Thymus (tissue), 11 donors: ENCODE measurements at regions not wholly inside any gene's neighbourhood (a gene's known extent, or its start where the extent isn't known, plus 50 kb on each side); places are given as distances from the start of the nearest gene placed in this dataset.

Source experiments
- DNase-seq, 9 donors: peaks; one replicate each; pipeline ENCODE4 v3.0.0-alpha.2; 2013; ENCODE audit warnings: low spot score in 9 of 9, low read depth in 6 of 9, missing footprints in 1 of 9
- H3K27ac ChIP-seq, 2 donors: one replicate each; pipeline ENCODE4 v1.5.1; 2013; ENCODE audit warnings: control low read depth in 1 of 2, low read depth in 1 of 2, low read length in 1 of 2, mild to moderate bottlenecking in 1 of 2, moderate library complexity in 1 of 2
- H3K27me3 ChIP-seq, 2 donors: one replicate each; pipeline ENCODE4 v1.5.1; 2013; ENCODE audit warnings: low read length in 1 of 2; ENCODE audit not compliant: control insufficient read depth in 2 of 2, insufficient read depth in 1 of 2
- H3K36me3 ChIP-seq, 2 donors: one replicate each; pipeline ENCODE4 v1.5.1; 2013; ENCODE audit warnings: low read length in 1 of 2, mild to moderate bottlenecking in 1 of 2, moderate library complexity in 1 of 2; ENCODE audit not compliant: control insufficient read depth in 2 of 2, insufficient read depth in 2 of 2
- H3K4me1 ChIP-seq, 2 donors: one replicate each; pipeline ENCODE4 v1.5.1; 2013; ENCODE audit warnings: low read length in 2 of 2; ENCODE audit not compliant: control insufficient read depth in 2 of 2, insufficient read depth in 2 of 2
- H3K4me3 ChIP-seq, 2 donors: one replicate each; pipeline ENCODE4 v1.5.1; 2013; ENCODE audit warnings: low read length in 2 of 2, control low read depth in 1 of 2, mild to moderate bottlenecking in 1 of 2
- H3K9me3 ChIP-seq, 2 donors: one replicate each; pipeline ENCODE4 v1.5.1; 2013; ENCODE audit warnings: low read length in 1 of 2, mild to moderate bottlenecking in 1 of 2; ENCODE audit not compliant: control insufficient read depth in 2 of 2, insufficient read depth in 1 of 2
- WGBS: extraction: QIAGEN DNeasy Blood & Tissue Kit; methylation state at CpG from one replicate; pipeline ENCODE4 v1.1.7; 2013; 5-methylcytosine and 5-hydroxymethylcytosine counted together
- donor health status: healthy.

- no peak overlapping the region for H3K27ac ChIP-seq
- H3K27me3 ChIP-seq, result no peaks in the 10 kb centered on the region
- DNase-seq, result no peak
- no peaks in the 10 kb centered on the region for H3K4me1 ChIP-seq
- H3K4me3 ChIP-seq, result no peak overlapping the region
- H3K36me3 ChIP-seq, result no peaks in the 10 kb centered on the region
- H3K9me3 ChIP-seq, result peaks cover 0 to 4% of the 10 kb centered on the region in 2 donors
- 69% methylated on average over 1 of the region's 1 CpG for WGBS
These were observed 104.4 kb downstream of the PRLHR start for GRCh38 chr10:118491055-118491454.

GRCh38 chr10:118488710-118489497 is 106.5 kb downstream of the PRLHR start:
- no peaks in the 10 kb centered on the region for H3K4me1 ChIP-seq

DNA sequence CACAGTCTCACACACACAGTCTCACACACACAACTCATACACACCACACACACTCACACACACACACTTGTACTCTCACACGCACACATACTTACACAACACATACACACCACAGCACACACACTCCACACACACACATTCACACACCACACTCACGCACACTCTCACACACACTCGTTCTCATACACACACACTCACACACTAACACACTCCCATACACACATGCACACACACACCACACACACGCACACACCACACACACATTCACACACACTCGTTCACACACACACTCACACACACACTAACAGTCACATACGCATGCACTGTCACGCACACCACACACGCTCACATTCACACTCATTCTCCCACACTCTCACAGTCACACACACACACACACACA is 109.8 kb downstream of the PRLHR start:
- no peak for DNase-seq
- H3K9me3 ChIP-seq, result peaks cover 0 to 4% of the 10 kb centered on the region in 2 donors
- 97% methylated on average over 8 of the region's 8 CpGs for WGBS
- no peak overlapping the region for H3K4me3 ChIP-seq
- no peak overlapping the region for H3K27ac ChIP-seq
- no peaks in the 10 kb centered on the region for H3K27me3 ChIP-seq
- H3K36me3 ChIP-seq, result no peaks in the 10 kb centered on the region
- H3K4me1 ChIP-seq, result no peaks in the 10 kb centered on the region

More at GRCh38 chr10:118488710-118489497, 106.5 kb downstream of the PRLHR start:
- no peaks in the 10 kb centered on the region for H3K36me3 ChIP-seq
- peaks cover 0 to 4% of the 10 kb centered on the region in 2 donors for H3K9me3 ChIP-seq
- no peak for DNase-seq
- no peak overlapping the region for H3K27ac ChIP-seq
- 85% methylated on average over 7 of the region's 7 CpGs for WGBS
- no peak overlapping the region for H3K4me3 ChIP-seq
- H3K27me3 ChIP-seq, result no peaks in the 10 kb centered on the region

DNA sequence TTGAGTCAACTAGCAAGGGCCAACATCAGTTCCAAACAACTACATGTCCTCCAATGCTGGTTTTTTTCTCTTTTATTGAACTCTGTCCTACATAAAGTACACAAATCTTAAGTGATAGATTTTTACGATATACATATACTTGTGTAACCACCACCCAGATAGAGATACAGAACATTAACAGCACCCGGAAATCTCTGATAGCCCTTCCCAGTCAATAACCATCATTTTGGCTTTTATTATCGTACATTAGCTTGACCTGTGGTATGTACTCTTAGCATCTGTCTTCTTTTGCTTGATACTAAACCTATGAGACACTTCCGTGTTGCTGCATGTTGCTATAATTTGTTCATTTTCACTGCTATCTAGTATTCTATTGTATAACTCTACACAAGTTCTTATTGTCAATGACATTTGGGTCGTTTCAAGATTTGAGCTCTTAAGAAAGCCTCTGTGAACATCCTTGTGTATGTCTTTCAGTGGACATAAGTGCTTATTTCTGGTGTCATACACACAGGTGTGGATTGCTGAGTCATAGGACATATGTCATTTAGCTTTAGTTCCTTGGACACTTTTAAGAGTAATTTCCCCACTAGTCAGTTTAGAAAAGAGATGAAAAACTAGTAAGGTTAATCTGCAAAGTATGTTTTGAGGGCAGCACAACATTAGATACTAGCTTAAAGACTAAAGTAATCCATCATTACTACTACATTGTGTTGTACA is 111.1 kb downstream of the PRLHR start:
- Histone ChIP-seq H3K36me3 (no peaks in the 10 kb centered on the region), H3K4me1 (no peaks in the 10 kb centered on the region), H3K27me3 (no peaks in the 10 kb centered on the region), H3K9me3 (no peaks in the 10 kb centered on the region), H3K27ac (no peak overlapping the region), H3K4me3 (no peak overlapping the region)
- 91% methylated on average over 5 of the region's 5 CpGs for WGBS
- no peak for DNase-seq

DNA sequence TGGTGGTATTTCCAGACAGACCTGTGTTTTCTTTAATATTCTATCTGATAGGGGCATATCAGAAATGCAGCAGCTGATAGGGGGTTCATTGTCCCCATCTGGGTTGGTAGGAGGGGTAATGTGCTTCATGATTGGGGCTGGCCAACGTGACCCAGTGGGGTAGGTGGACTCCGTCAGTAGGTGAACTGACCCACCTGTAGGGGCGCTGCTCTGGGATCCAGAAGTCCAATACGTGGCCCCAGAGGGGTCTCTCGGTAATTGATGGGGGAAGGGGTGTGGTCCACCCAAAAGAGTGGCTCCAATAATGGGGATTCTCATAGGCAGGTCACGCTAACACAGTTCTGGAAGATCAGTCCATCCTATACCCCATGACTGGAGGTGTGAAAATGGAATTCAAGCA is 112.0 kb downstream of the PRLHR start:
- Histone ChIP-seq H3K27me3 (peaks cover 0 to 2% of the 10 kb centered on the region in 2 donors), H3K36me3 (no peaks in the 10 kb centered on the region), H3K27ac (no peak overlapping the region), H3K4me3 (no peak overlapping the region), H3K9me3 (no peaks in the 10 kb centered on the region), H3K4me1 (no peaks in the 10 kb centered on the region)
- no peak for DNase-seq
- WGBS, result 90% methylated on average over 6 of the region's 6 CpGs

- DNase-seq, result no peak
- H3K4me1 ChIP-seq, result no peaks in the 10 kb centered on the region
- H3K36me3 ChIP-seq, result no peaks in the 10 kb centered on the region
- no peak overlapping the region for H3K27ac ChIP-seq
- H3K9me3 ChIP-seq, result no peaks in the 10 kb centered on the region
- H3K4me3 ChIP-seq, result no peak overlapping the region
- peaks cover 0 to 3% of the 10 kb centered on the region in 2 donors for H3K27me3 ChIP-seq
- 78% methylated on average over 17 of the region's 17 CpGs for WGBS
These were observed 112.8 kb downstream of the PRLHR start for GRCh38 chr10:118482393-118483331.

- Histone ChIP-seq H3K9me3 (no peaks in the 10 kb centered on the region), H3K27me3 (peaks cover 0 to 3% of the 10 kb centered on the region in 2 donors), H3K4me1 (no peaks in the 10 kb centered on the region), H3K27ac (no peak overlapping the region), H3K4me3 (no peak overlapping the region), H3K36me3 (no peaks in the 10 kb centered on the region)
- no peak for DNase-seq
- 96% methylated on average over 6 of the region's 6 CpGs for WGBS
These were observed 113.6 kb downstream of the PRLHR start for GRCh38 chr10:118481871-118482270.

DNA sequence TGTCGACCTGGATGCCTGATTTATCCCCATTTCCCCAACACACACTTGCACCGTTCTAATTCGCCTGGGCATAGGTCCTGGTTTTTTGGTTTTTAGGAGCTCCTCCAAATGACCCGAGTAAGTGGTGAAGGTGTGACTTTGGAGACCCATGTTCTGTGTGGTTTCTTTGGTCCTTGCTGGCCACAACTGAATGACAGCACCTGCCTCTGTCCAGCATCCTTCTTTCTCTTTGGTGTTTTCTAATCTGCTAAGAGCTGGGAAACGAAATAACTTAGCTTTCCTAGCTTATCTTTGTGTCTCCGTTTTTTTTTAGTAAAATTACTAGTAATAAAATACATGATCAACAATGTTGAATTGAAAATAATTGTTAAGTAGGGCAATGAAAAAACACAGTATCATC is 120.2 kb downstream of the PRLHR start:
- no peak overlapping the region for H3K4me3 ChIP-seq
- peaks cover 0 to 3% of the 10 kb centered on the region in 2 donors for H3K27me3 ChIP-seq
- H3K9me3 ChIP-seq, result no peaks in the 10 kb centered on the region
- no peak overlapping the region for H3K27ac ChIP-seq
- 86% methylated on average over 6 of the region's 6 CpGs for WGBS
- H3K4me1 ChIP-seq, result no peaks in the 10 kb centered on the region
- H3K36me3 ChIP-seq, result no peaks in the 10 kb centered on the region
- no peak for DNase-seq
